GM06990 (cell line): ENCODE measurements at regions not wholly inside any gene's neighbourhood (a gene's known extent, or its start where the extent isn't known, plus 50 kb on each side); places are given as distances from the start of the nearest gene placed in this dataset.
"Not testable (repeated sequence)": the region's sequence is repeated elsewhere in the genome, so short reads cannot be mapped to it uniquely, and the experiment has no call there.

Experiments used
- DNase-seq: peaks from one replicate; pipeline ENCODE4 v3.0.0-alpha.2; 2011; ENCODE audit not compliant: insufficient read length; ENCODE audit errors: extremely low read depth
- H3K27me3 ChIP-seq: replicated peaks from 2 replicates; pipeline ENCODE4 v1.6.0; 2011; ENCODE audit warnings: low read length; ENCODE audit not compliant: control insufficient read depth, insufficient read depth
- H3K36me3 ChIP-seq: 2 replicates; pipeline ENCODE4 v1.5.1; 2011; ENCODE audit warnings: low read length; ENCODE audit not compliant: control insufficient read depth, insufficient read depth
- H3K4me3 ChIP-seq: replicated peaks from 2 replicates; pipeline ENCODE4 v1.5.1; 2011; ENCODE audit warnings: low read depth, mild to moderate bottlenecking, control low read depth, low read length
- TF ChIP-seq, protein P1 (sequence below): IDR thresholded peaks from 2 replicates; pipeline ENCODE4 v1.5.1; 2011; ENCODE audit warnings: low read length, control low read depth, mild to moderate bottlenecking, inconsistent platforms; ENCODE audit not compliant: insufficient read depth, poor library complexity, severe bottlenecking

DNA sequence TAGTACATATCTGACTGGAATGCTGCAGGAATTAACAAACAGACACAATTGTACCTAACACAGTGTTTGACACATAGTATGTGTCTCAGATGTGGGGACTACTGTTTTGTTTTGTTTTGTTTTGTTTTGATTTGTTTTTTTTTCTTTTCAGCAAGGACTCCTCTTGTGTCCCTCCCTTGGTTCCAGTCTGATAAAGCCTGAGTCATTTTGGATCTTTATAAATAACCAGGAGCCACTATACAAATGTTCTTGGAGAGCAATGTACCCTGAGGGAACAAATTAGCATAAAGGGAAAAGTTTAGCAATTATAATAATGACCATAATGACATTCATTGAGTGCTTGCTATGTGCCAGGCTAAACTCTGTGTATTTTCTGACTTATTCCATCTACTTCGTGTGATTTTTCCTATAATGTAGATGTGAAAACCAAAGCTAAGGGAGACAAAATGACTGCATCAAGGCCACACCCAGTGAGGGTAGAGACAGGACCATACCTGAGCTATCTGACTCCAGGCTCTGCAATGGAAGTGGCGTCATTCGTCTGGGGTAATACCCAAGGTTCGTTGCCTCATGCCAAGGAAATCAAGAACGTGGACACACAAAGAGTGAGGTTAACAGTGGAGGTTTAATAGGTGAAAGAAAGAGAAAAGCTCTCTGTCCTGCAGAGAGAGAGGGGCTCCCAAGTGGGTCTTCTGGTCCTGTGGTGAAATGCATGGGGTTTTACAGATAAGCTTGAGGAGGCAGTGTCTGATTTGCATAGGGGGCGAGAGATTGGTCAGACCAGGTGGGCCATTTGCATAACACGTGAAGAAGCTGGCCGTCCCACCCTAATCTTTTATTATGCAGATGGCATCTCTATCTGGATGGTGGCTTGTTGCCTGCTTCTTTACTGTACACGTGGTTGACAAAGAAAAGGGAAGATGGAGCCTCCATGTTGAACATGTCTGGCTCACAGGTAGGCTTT is 285.5 kb upstream of the SFSWAP start:
- no peaks in the 10 kb centered on the region for H3K36me3 ChIP-seq
- DNase-seq: no peak
- no peaks in the 10 kb centered on the region; the same call in 1 of the 2 replicates for H3K27me3 ChIP-seq
- no peak overlapping the region for H3K4me3 ChIP-seq
- TF ChIP-seq, protein P1, sequence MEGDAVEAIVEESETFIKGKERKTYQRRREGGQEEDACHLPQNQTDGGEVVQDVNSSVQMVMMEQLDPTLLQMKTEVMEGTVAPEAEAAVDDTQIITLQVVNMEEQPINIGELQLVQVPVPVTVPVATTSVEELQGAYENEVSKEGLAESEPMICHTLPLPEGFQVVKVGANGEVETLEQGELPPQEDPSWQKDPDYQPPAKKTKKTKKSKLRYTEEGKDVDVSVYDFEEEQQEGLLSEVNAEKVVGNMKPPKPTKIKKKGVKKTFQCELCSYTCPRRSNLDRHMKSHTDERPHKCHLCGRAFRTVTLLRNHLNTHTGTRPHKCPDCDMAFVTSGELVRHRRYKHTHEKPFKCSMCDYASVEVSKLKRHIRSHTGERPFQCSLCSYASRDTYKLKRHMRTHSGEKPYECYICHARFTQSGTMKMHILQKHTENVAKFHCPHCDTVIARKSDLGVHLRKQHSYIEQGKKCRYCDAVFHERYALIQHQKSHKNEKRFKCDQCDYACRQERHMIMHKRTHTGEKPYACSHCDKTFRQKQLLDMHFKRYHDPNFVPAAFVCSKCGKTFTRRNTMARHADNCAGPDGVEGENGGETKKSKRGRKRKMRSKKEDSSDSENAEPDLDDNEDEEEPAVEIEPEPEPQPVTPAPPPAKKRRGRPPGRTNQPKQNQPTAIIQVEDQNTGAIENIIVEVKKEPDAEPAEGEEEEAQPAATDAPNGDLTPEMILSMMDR: no peak

DNA sequence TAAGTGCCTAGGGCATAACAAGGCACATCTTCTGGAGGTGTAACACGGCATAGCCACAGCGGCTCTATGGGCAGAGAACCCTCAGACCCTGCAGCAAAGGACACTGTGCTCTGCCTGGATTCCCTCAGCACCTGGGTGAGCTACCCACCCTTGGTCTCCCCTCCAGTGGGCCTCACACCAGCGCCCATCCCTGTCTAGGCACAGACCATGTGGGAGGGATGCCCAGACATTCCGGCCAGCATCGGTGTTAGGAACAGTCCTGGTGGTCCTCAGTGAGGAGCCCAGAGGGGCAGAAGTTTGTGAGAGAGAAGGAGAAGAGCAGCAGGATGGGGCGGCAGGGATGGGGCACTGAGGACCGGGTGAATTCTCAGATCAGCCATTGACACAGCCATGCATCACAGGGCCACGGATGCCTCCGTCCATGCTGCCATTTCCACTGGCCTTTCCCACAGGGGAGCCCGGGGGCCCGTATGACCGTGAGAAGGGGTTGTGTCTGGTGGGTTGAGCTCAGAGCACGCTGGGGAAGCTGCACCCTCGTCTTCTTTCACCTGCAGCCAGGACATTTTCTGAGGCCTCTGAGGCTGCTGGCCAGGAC is 282.7 kb upstream of the SFSWAP start:
- TF ChIP-seq, protein P1: no peak
- Histone ChIP-seq H3K27me3 (no peaks in the 10 kb centered on the region), H3K36me3 (no peaks in the 10 kb centered on the region), H3K4me3 (no peak overlapping the region)
- DNase-seq: no peak

DNA sequence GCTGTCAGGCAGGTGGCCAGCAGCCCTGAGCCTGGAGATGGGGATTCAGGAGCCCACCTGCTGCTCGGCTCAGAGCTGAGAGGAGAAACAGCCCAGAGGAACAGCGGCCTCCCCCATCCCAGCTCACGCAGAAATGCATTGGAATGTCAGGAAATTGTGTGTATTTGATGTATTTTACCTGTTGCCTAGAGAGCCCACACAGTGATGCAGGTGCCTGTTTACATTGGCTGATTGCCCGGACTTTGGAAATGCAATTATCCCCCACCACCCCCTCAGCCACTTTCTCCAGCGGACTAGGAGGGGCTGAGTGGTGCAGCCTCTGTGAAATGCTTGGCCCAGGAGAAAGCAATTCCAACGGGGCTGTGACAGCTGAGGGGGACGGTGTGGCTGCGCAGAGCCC is 281.7 kb upstream of the SFSWAP start:
- not testable (repeated sequence) for H3K4me3 ChIP-seq, H3K27me3 ChIP-seq, H3K36me3 ChIP-seq, DNase-seq

GRCh38 chr12:131429697-131430096 is 281.2 kb upstream of the SFSWAP start:
- DNase-seq, H3K36me3 ChIP-seq, H3K27me3 ChIP-seq, H3K4me3 ChIP-seq: not testable (repeated sequence)

- TF ChIP-seq, protein P1: no peak
- Histone ChIP-seq H3K36me3 (no peaks in the 10 kb centered on the region), H3K27me3 (no peaks in the 10 kb centered on the region), H3K4me3 (no peak overlapping the region)
- no peak for DNase-seq
These were observed 280.6 kb upstream of the SFSWAP start for GRCh38 chr12:131430158-131430742.

- H3K27me3 ChIP-seq, DNase-seq, H3K4me3 ChIP-seq, H3K36me3 ChIP-seq: not testable (repeated sequence)
These were observed 279.7 kb upstream of the SFSWAP start for GRCh38 chr12:131431126-131431655.
